ENCODE measurements at regions not wholly inside any gene's neighbourhood (a gene's known extent, or its start where the extent isn't known, plus 50 kb on each side); places are given as distances from the start of the nearest gene placed in this dataset.

DNA sequence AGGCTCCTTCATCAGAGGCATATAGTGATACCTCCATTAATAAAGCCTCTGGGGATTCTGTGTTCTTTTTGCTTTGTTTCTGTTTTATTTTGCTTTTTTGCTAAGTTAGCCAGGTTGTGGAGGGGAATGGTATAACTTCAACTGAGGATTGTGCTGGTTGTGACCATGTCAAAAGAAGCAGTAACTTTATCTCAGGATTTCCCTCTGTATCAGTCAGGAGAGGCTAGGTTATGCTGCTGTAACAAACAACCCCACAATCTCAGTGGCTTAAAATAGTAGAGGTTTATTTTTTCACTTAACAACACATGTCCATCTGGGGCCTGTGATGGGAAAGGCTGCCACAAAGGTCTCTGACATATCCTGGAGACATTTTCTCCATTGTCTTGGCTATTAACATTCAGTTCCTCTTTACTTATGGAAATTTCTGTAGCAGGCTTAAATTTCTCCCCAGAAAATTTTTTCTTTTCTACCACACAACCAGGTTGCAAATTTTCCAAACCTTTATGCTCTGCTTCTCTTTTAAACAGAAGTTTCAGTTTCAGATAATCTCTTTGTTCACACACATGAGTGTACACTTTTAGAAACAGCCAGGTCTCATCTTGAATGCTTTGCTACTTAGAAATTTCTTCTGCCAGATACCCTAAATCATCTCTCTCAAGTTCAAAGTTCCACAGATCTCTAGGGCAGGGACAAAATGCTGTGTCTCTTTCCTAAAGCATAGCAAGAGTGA is 64.7 kb downstream of the UCHL1 start:
- H3K9me3 ChIP-seq (ENCODE audit: control extremely low read depth in 1 of 3, control insufficient read depth in 2 of 3, insufficient read depth in 1 of 3, low read length in 2 of 3) = no peaks in the 10 kb centered on the region
- no peak overlapping the region for H3K9ac ChIP-seq (ENCODE audit: low read length)
- no peak overlapping the region for H3K4me3 ChIP-seq (ENCODE audit: control extremely low read depth in 1 of 5, extremely low read depth in 1 of 5, insufficient read depth in 1 of 5, low read depth in 2 of 5, low read length in 4 of 5)
- no peak overlapping the region for H3K4me2 ChIP-seq (replicated peaks; ENCODE audit: low read depth, low read length, poor library complexity, severe bottlenecking)
- no peak overlapping the region for H2AFZ ChIP-seq (ENCODE audit: insufficient read depth, low read depth, low read length, poor library complexity, severe bottlenecking)
- no peaks in the 10 kb centered on the region for H3K4me1 ChIP-seq (ENCODE audit: control insufficient read depth in 2 of 2, insufficient read depth in 2 of 2, low read length in 2 of 2)
- H4K20me1 ChIP-seq (ENCODE audit: control insufficient read depth, insufficient read depth, low read length, poor library complexity, severe bottlenecking) = no peaks in the 10 kb centered on the region
- CTCF ChIA-PET = no interaction called here
- no peaks in the 10 kb centered on the region for H3K27me3 ChIP-seq (replicated peaks in 1 of 4; ENCODE audit: control extremely low read depth in 1 of 4, control insufficient read depth in 3 of 4, insufficient read depth in 4 of 4, low read length in 3 of 4)
- no peaks in the 10 kb centered on the region for H3K36me3 ChIP-seq (replicated peaks in 1 of 2; ENCODE audit: control extremely low read depth in 1 of 2, control insufficient read depth in 1 of 2, extremely low read depth in 1 of 2, insufficient read depth in 2 of 2, low read length in 1 of 2)
- POLR2A ChIA-PET = no interaction called here
- ATAC-seq (ENCODE audit: low read depth) (no peak), DNase-seq (no peak)
- no peak overlapping the region for H3K27ac ChIP-seq (ENCODE audit: low read length in 2 of 2)
- no peaks in the 10 kb centered on the region for H3K79me2 ChIP-seq (ENCODE audit: control insufficient read depth, insufficient read depth, low read length)
- no peak for TF ChIP-seq EZH2 (IDR thresholded peaks at IDR 0.05; ENCODE audit: borderline replicate concordance, insufficient read depth, low read depth, low read length, poor library complexity, severe bottlenecking)
- TF ChIP-seq, protein P1, sequence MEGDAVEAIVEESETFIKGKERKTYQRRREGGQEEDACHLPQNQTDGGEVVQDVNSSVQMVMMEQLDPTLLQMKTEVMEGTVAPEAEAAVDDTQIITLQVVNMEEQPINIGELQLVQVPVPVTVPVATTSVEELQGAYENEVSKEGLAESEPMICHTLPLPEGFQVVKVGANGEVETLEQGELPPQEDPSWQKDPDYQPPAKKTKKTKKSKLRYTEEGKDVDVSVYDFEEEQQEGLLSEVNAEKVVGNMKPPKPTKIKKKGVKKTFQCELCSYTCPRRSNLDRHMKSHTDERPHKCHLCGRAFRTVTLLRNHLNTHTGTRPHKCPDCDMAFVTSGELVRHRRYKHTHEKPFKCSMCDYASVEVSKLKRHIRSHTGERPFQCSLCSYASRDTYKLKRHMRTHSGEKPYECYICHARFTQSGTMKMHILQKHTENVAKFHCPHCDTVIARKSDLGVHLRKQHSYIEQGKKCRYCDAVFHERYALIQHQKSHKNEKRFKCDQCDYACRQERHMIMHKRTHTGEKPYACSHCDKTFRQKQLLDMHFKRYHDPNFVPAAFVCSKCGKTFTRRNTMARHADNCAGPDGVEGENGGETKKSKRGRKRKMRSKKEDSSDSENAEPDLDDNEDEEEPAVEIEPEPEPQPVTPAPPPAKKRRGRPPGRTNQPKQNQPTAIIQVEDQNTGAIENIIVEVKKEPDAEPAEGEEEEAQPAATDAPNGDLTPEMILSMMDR (IDR thresholded peaks at IDR 0.05) = no peak
- H3K4me1 Mint-ChIP-seq = peaks cover 16% of the 10 kb centered on the region
- intact Hi-C loops (cut with micrococcal nuclease) = no loop called here
- H3K4me3 Mint-ChIP-seq = no peak overlapping the region
- no peak overlapping the region for H3K27ac Mint-ChIP-seq
- no peaks in the 10 kb centered on the region for H3K9me3 Mint-ChIP-seq (ENCODE audit: insufficient read depth)
- H3K27me3 Mint-ChIP-seq = no peaks in the 10 kb centered on the region

DNA sequence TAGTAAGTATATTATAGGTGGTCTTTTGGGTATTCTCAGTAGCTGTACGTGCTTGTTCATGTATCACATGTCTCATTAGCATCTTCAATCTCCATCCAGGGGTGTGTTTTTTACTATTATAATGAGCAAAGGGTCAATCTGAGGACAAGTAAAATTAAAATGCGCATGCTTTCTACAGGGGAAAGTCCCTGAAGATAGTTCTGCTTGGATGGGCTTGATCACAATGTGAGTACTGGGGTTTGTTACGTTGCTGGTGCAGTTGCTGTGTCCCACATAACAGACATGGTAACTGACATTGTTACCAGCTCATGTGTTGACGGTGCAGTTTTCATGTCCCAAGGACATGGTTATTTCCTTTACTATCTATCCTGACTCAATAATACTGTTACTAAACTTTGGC is 65.9 kb downstream of the UCHL1 start:
- no peak overlapping the region for H3K27ac ChIP-seq (ENCODE audit: low read length in 2 of 2)
- intact Hi-C loops (cut with micrococcal nuclease) = no loop called here
- Mint-ChIP-seq H3K4me1 (peaks cover 16% of the 10 kb centered on the region), H3K9me3 (ENCODE audit: insufficient read depth) (no peaks in the 10 kb centered on the region), H3K27me3 (no peaks in the 10 kb centered on the region), H3K4me3 (no peak overlapping the region), H3K27ac (no peak overlapping the region)
- ATAC-seq (ENCODE audit: low read depth) (no peak), DNase-seq (peak; percentile 4)
- no peak overlapping the region for H2AFZ ChIP-seq (ENCODE audit: insufficient read depth, low read depth, low read length, poor library complexity, severe bottlenecking)
- no peak overlapping the region for H3K4me3 ChIP-seq (ENCODE audit: control extremely low read depth in 1 of 5, extremely low read depth in 1 of 5, insufficient read depth in 1 of 5, low read depth in 2 of 5, low read length in 4 of 5)
- WGBS (ENCODE audit: insufficient coverage) = no CpG with 5 or more reads among the region's 4 CpGs
- no peaks in the 10 kb centered on the region for H3K27me3 ChIP-seq (replicated peaks in 1 of 4; ENCODE audit: control extremely low read depth in 1 of 4, control insufficient read depth in 3 of 4, insufficient read depth in 4 of 4, low read length in 3 of 4)
- no peaks in the 10 kb centered on the region for H4K20me1 ChIP-seq (ENCODE audit: control insufficient read depth, insufficient read depth, low read length, poor library complexity, severe bottlenecking)
- no peak overlapping the region for H3K4me2 ChIP-seq (replicated peaks; ENCODE audit: low read depth, low read length, poor library complexity, severe bottlenecking)
- H3K36me3 ChIP-seq (replicated peaks in 1 of 2; ENCODE audit: control extremely low read depth in 1 of 2, control insufficient read depth in 1 of 2, extremely low read depth in 1 of 2, insufficient read depth in 2 of 2, low read length in 1 of 2) = no peaks in the 10 kb centered on the region
- no peak for TF ChIP-seq EZH2 (IDR thresholded peaks at IDR 0.05; ENCODE audit: borderline replicate concordance, insufficient read depth, low read depth, low read length, poor library complexity, severe bottlenecking)
- TF ChIP-seq, protein P1 (IDR thresholded peaks at IDR 0.05) = no peak
- H3K9ac ChIP-seq (ENCODE audit: low read length) = no peak overlapping the region
- H3K79me2 ChIP-seq (ENCODE audit: control insufficient read depth, insufficient read depth, low read length) = no peaks in the 10 kb centered on the region
- no peaks in the 10 kb centered on the region for H3K4me1 ChIP-seq (ENCODE audit: control insufficient read depth in 2 of 2, insufficient read depth in 2 of 2, low read length in 2 of 2)
- no peaks in the 10 kb centered on the region for H3K9me3 ChIP-seq (ENCODE audit: control extremely low read depth in 1 of 3, control insufficient read depth in 2 of 3, insufficient read depth in 1 of 3, low read length in 2 of 3)
- CTCF ChIA-PET = no interaction called here
- POLR2A ChIA-PET = no interaction called here

Measured in B cell (primary cell).